Mammary epithelial cell (primary cell): ENCODE measurements at regions not wholly inside any gene's neighbourhood (a gene's known extent, or its start where the extent isn't known, plus 50 kb on each side); places are given as distances from the start of the nearest gene placed in this dataset.

Experiments
- EZH2 ChIP-seq: IDR thresholded peaks from 2 replicates; pipeline ENCODE4 v1.6.1; 2012; ENCODE audit warnings: low read length, inconsistent platforms, borderline replicate concordance
- TF ChIP-seq, protein P1 (sequence below), 2 donors: IDR thresholded peaks in 1 of 2; conservative IDR thresholded peaks in 1 of 2; 2 replicates each; pipeline ENCODE4 v1.5.1; 2011 to 2012; ENCODE audit warnings: inconsistent platforms in 2 of 2, low read length in 2 of 2, mild to moderate bottlenecking in 2 of 2, control low read depth in 1 of 2, low read depth in 1 of 2; ENCODE audit not compliant: insufficient read depth in 1 of 2; ENCODE audit errors: extremely low read depth in 1 of 2

DNA sequence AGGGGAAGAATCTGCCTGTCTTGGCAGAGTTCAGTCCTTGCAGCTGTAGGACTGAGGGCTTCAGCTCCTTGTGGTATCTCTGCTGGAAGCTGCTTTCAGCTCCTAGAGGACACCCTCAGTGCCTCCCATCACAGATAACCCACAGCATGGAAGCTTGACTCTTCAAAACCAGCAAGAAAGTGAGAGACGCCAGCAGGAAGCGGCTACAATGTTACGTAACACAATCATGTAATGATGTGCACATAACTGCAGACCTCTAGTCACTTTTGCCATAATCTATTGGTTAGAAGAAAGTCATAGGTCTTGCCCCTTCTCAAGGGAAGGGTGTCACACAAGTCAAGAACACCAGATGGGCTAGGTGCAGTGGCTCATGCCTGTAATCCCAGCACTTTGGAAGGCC lies 69.1 kb upstream of the AFF3 start:
- TF ChIP-seq, protein P1, sequence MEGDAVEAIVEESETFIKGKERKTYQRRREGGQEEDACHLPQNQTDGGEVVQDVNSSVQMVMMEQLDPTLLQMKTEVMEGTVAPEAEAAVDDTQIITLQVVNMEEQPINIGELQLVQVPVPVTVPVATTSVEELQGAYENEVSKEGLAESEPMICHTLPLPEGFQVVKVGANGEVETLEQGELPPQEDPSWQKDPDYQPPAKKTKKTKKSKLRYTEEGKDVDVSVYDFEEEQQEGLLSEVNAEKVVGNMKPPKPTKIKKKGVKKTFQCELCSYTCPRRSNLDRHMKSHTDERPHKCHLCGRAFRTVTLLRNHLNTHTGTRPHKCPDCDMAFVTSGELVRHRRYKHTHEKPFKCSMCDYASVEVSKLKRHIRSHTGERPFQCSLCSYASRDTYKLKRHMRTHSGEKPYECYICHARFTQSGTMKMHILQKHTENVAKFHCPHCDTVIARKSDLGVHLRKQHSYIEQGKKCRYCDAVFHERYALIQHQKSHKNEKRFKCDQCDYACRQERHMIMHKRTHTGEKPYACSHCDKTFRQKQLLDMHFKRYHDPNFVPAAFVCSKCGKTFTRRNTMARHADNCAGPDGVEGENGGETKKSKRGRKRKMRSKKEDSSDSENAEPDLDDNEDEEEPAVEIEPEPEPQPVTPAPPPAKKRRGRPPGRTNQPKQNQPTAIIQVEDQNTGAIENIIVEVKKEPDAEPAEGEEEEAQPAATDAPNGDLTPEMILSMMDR (conservative IDR thresholded peaks at IDR 0.05 in 1 of 2, IDR thresholded peaks at IDR 0.05 in 1 of 2; ENCODE audit: extremely low read depth in 1 of 2, insufficient read depth in 1 of 2, low read depth in 1 of 2, low read length in 2 of 2): no peak
- no peak for TF ChIP-seq EZH2
